ENCODE measurements at regions not wholly inside any gene's neighbourhood (a gene's known extent, or its start where the extent isn't known, plus 50 kb on each side); places are given as distances from the start of the nearest gene placed in this dataset.

DNA sequence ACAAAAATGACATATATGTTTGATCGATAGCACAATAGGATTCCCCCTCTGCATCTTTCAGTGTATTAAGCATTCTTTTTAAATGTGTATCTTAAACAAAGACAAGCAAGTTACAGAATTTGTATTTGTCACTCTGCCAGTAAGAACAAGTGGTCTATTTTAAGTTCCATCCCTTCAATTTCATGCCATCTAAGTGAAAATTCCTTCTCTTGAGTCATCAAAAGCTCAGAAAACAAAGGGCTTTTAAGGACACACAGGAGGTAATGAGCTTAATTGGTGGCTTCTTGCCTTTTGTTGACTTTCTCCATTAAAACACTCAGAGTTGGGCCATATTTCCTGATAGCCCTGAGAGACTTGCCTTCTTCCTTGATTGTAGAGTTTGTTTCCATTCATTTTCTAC, 547.8 kb downstream of the TENT5A start:
- no peak overlapping the region for H3K27ac ChIP-seq
- TF ChIP-seq ZFX (IDR thresholded peaks at IDR 0.05; ENCODE audit: borderline replicate concordance): no peak
- TF ChIP-seq, protein P1, sequence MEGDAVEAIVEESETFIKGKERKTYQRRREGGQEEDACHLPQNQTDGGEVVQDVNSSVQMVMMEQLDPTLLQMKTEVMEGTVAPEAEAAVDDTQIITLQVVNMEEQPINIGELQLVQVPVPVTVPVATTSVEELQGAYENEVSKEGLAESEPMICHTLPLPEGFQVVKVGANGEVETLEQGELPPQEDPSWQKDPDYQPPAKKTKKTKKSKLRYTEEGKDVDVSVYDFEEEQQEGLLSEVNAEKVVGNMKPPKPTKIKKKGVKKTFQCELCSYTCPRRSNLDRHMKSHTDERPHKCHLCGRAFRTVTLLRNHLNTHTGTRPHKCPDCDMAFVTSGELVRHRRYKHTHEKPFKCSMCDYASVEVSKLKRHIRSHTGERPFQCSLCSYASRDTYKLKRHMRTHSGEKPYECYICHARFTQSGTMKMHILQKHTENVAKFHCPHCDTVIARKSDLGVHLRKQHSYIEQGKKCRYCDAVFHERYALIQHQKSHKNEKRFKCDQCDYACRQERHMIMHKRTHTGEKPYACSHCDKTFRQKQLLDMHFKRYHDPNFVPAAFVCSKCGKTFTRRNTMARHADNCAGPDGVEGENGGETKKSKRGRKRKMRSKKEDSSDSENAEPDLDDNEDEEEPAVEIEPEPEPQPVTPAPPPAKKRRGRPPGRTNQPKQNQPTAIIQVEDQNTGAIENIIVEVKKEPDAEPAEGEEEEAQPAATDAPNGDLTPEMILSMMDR (IDR thresholded peaks at IDR 0.05): no peak

DNA sequence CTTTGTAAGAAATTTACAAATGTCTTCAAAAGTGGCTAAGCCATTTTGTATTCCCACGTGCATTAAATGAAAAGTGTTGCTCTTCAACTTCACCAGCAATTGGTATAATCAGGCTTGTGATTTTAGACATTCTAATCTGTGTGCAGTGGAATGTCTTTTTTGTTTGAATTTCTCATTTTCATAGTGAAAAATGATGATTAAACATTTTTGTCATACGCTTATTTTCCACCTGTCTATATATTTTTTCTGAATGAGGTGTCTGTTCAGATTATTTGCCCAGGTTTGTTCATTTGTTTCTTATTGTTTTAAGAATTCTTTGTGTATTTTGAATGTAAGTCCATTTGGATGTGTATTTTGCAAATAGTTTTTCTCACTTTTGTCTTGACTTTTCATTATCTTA, 558.1 kb downstream of the TENT5A start:
- no peak for TF ChIP-seq ZFX (IDR thresholded peaks at IDR 0.05; ENCODE audit: borderline replicate concordance)
- TF ChIP-seq, protein P1 (IDR thresholded peaks at IDR 0.05): no peak
- no peak overlapping the region for H3K27ac ChIP-seq

DNA sequence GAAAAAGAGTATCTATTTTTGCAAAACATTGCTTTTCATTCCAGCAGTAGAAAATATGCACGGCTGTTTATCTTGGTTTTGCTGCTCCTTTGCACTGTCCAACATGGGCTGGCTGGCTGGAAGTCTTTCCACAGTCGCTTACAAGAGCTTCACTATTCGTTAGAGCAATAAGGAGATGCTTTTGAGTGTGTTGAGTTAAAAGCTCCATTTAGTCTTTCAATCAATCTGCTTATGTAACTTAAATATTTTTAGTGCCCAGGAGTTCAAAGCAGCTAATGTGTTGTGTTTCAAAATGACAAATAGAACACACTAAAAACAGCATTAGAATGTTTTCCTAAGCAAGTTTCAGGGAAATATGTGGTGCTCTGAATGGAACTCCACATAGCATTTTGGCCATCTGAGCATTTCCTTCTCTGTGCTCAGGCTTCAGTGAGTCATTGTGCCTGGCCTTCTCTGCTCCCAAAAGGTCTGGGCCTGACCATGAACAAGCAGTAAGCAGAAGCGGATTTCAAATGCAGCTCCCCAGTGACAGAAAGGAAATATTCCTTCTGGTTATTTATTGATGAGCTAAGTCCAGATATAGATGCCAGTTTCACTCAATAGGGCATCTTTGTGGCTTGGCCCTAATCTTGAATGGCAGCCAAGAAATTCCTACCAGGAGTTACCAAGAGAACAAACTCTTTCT, 580.3 kb downstream of the TENT5A start:
- H3K27ac ChIP-seq: no peak overlapping the region
- TF ChIP-seq, protein P1 (IDR thresholded peaks at IDR 0.05): no peak
- no peak for TF ChIP-seq ZFX (IDR thresholded peaks at IDR 0.05; ENCODE audit: borderline replicate concordance)

DNA sequence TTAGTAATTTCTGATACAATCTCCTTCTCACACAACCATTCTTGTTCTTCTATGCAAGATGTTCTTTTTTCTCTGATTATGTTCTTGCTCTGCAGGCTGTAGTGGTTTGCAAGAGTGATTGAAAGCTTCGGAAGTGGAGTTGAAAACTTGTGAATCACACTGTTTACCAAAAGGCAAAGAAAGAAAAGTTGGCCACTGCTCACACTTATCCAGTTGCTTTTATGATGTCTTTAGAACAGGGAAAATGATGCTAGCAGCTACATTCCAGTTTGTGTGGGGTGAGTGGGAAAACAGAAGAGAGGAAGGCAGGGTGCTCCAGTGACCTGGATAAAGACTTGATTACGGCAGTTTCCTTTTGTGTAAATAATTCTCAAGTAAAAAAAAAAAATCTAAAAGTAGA, 583.3 kb downstream of the TENT5A start:
- H3K27ac ChIP-seq: no peak overlapping the region
- TF ChIP-seq, protein P1 (IDR thresholded peaks at IDR 0.05): no peak
- TF ChIP-seq ZFX (IDR thresholded peaks at IDR 0.05; ENCODE audit: borderline replicate concordance): no peak

DNA sequence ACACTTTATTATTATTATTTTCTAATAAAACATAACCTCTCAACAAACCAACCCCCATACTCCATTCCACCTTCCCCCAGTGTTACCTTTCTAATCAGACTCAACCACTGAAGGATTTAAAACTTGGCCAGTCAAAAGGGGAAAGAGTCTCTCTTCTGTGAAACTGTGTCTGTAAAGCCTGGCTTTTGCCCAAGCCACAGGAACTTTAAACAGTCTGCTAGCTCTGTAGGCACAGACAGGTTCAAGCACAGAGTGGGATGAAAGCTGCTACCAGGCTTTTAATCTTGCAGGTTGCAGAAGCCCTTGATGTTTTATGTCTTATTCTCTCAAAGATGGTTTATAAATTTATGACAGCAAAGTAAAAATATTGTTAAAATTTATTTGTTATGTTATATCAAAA, 585.7 kb downstream of the TENT5A start:
- H3K27ac ChIP-seq: no peak overlapping the region
- TF ChIP-seq, protein P1 (IDR thresholded peaks at IDR 0.05): no peak
- no peak for TF ChIP-seq ZFX (IDR thresholded peaks at IDR 0.05; ENCODE audit: borderline replicate concordance)

DNA sequence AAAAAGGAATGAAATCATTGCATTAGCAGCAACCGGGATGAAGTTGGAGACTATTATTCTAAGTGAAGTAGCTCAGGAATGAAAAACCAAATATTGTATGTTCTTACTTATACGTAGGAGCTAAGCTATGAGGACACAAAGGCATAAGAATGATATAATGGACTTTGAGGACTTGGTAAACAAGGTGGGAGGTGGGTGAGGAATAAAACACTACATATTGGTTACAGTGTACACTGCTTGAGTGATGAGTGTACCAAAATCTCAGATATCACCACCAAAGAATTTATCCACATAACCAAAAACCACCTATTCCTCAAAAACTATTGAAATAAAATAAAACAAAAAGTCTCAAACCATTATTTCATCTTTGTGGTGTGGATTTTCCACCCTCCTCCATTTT, 593.5 kb downstream of the TENT5A start:
- TF ChIP-seq ZFX (IDR thresholded peaks at IDR 0.05; ENCODE audit: borderline replicate concordance): no peak
- TF ChIP-seq, protein P1 (IDR thresholded peaks at IDR 0.05): no peak
- no peak overlapping the region for H3K27ac ChIP-seq

DNA sequence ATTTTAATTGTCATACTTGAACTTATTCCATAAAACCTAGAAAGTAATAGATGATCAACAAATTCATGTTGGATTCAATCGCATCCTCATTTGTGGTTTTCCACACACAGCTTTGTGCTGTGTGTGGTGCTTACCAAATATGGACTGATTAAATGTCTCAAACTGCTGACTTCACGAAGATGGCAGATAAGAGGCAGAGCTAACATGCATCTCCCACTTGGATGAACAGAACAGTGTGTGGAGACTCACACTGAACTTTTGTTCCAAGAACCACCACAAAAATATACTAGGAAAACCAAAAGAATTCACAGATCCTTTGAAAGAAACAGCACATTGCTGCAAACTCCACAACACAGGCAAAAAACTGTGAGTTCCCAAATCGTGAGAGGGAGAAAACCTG, 603.7 kb downstream of the TENT5A start:
- TF ChIP-seq, protein P1 (IDR thresholded peaks at IDR 0.05): no peak
- no peak for TF ChIP-seq ZFX (IDR thresholded peaks at IDR 0.05; ENCODE audit: borderline replicate concordance)
- no peak overlapping the region for H3K27ac ChIP-seq

Measured in 22Rv1 (cell line).